NCI-H748 (cell line): ENCODE measurements at regions not wholly inside any gene's neighbourhood (a gene's known extent, or its start where the extent isn't known, plus 50 kb on each side); places are given as distances from the start of the nearest gene placed in this dataset.
A peak's percentile ranks its signal among the peaks of the same experiment; 100 is the strongest.
"Not testable (repeated sequence)": the region's sequence is repeated elsewhere in the genome, so short reads cannot be mapped to it uniquely, and the experiment has no call there.

Experiments
- DNase-seq: peaks from one replicate; lab custom pipeline; 2025; ENCODE audit not compliant: unreplicated experiment; lab: John Stamatoyannopoulos, UW

DNA sequence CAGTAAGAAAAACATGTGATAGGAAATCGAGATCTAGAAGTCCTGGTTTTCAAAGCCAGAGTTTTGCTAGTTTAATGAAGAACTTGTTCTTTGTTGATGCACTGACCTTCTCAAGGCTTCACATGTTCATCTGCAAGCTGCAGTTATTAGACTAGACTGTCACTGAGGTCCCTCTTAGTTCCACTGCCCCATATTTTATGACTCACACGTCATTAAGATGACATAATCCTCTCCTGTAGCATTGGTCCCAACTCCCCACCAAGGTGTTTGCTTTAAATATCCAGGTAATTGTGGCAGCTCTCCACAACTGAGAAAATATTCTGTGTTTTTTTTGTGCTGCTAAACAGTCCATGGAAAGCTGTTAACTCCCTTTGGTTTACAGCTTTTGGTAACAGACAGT is 149.7 kb downstream of the MREG start:
- peak; percentile 54 for DNase-seq

DNA sequence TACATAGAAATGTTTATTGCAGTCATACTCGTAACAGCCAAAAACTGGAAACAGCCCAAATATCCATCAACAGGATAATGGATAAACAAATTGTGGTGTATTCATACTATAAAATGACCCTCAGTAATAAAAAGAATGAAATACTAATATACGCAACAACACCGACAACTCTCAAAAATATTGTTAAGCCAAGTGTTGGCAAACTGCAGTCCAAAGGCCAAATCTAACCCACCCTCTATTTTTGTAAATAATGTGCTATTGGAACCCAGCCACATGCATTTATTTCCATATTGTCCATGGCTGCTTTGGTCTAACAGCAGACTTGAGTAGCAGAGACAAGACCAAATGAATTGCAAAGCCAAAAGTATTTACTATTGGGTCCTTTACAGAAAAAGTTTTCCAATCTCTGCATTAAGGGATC is 151.0 kb downstream of the MREG start:
- no peak for DNase-seq

DNA sequence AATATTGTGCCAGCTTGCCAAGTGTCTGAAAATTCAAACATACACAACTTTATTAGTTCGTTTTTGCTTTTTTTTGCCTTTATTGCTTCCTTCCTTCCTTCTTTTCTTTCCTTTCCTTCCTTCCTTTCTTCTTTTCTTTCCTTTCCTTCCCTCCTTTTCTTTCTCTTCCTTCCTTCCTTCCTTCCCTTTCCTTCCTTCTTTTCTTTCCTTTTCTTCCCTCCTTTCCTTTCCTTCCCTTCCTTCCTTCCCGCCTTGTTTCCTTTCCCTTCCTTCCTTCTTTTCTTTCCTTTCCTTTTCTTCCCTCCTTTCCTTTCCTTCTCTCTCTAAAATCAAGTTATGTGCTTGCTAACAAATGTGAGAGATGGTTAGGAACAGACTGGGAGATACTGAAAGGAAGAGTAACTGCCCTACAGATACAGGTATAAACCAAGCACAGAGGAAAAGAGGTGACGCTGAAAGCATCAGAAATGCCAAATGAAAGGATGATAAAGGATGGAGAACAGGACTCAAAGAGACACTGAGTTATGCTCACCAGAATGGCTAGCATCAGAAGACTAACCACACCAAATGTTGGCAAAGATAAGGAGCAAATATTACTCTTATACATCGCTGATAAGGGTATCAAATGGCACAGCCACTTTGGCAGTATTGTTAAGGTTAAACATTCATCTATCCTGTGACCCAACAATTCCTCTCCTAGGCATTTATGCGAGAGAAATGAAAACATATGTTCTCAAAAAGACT is 151.6 kb downstream of the MREG start:
- no peak for DNase-seq

DNA sequence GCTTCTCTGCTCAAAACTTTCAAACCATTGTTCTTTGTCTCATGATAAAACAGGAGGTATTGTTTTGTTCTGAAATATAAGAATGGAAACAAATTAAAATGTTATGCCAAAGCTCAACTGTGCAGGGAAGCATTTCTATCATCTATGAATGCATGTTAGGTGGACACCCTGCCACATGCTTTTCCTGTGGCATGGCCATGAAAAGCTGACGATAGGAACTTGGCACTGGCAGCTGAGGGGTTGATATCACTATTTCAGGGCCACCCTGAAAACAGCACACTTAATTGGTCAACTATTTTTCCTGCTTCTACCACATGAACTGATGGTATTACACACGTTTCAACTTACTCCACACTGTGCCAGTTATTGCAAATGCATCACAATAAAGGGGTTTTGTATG is 157.3 kb downstream of the MREG start:
- no peak for DNase-seq

DNA sequence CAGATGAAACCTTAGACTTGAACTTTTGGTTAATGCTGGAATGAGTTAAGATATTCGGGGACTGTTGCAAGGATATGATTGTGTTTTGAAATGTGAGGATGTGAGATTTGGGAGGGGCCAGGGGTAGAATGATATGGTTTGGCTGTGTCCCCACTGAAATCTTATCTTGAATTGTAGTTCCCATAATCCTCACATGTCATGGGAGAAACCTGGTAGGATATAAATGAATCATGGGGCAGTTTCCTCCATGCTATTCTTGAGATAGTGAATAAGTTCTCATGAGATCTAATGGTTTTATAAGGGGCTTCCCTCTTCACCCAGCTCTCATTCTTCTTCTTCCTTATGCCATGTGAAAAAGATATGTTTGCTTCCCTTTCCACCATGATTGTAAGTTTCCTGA is 158.0 kb downstream of the MREG start:
- DNase-seq, result not testable (repeated sequence)

DNA sequence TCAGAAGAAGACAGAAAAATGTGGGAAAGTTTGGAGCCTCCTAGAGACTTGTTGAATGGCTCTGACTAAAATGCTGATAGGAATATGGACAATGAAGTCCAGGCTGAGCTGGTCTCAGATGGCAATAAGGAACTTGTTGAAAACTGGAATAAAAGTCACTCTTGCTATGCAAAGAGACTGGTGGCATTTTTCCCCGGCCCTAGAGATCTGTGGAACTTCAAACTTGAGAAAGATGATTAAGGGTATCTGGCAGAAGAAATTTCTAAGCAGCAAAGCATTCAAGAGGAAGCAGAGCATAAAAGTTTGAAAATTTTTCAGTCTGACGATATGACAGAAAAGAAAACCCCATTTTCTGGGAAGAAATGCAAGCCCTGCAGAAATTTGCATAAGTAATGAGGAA is 159.3 kb downstream of the MREG start:
- no peak for DNase-seq

DNA sequence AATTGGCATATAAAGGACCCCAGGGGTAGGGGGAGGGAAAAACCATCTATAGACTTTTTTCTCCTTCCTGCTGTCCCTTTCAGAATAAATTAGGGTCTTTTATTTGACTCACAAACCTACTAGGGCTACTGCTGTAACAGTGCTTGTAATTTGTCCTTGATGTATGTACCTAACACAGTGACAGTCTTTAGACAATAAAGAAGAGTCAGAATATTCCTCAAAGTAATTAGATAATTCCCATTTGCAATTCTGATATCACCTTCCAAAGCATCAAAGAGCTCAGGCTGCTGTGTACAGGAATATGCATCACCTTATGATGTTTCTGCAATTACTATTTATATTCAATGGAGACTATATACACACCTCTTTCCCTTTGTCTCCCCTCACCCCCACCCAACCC is 161.7 kb downstream of the MREG start:
- peak; percentile 23 for DNase-seq

DNA sequence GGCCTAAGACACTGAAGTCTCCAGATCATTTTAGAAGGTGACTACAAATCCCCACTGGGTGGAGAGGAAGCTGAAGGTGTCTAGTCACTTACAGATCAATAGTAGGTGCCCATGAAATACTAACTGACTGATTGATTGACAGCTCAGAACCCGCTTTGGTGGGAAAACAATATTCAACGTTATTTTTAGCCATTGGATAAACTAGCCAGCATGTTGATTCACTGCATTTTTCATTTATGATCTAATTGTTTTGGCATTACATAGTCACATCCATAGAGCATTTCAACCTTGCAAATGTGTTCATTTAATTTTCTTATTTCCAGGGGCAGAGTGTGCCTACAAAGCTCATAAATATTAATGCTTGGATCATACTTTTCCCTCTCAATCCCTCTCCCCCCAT is 162.3 kb downstream of the MREG start:
- no peak for DNase-seq

DNA sequence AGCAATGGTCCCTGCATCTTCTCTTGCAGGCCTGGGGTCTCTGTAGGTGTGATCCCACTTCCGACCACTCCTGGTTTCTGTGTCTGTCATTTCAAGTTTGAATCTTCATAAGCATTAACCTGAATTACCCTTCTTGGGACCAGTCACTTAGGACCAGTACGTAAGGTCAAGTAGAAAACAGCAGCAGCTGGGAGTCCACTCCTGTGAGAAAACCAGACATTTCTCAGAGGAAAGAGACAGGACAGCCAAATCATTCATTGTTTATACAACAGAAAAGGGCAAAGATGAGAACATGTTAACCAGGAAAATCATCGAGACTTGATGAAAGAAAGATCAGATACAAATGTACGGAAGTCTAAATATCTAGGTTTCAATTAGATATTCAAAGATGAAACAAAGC is 163.0 kb downstream of the MREG start:
- no peak for DNase-seq

DNA sequence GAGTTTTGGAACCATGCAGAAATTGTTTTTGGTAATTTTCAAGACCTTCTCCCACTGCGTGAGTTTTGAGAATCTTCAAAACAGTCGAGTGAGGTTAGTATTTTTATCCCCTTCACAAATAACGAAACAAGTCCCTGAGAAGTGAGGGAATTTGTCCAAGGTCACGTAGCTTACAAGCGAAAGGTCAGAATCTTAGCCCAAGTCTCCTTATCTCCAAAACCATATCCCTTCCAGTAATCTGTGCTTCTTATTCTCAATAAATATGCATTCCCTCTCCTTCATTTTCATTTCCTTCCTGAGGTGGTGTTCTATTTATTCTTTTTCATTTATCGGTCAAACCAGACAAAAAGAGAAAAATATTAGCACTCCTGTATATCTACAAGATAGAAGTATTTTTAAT is 163.6 kb downstream of the MREG start:
- DNase-seq, result no peak

DNA sequence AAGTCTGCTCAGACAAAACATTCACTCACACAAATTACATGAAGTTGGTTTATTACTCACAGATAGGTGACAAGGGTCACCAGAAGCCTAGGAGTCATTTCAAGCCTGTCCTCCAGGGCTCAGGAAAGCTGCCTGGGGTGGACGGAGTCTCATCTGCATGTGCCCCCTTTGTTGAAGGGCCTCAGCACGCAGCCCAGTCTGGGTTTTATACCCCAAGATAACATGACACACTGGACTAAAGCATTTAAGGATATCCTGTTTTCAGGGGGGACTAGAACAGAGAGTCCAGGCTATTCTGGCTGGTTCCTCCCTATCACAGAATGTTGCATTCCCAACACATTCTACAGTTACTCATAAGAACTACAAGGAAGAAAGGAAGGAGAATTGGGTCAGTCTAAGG is 164.7 kb downstream of the MREG start:
- DNase-seq, result no peak

DNA sequence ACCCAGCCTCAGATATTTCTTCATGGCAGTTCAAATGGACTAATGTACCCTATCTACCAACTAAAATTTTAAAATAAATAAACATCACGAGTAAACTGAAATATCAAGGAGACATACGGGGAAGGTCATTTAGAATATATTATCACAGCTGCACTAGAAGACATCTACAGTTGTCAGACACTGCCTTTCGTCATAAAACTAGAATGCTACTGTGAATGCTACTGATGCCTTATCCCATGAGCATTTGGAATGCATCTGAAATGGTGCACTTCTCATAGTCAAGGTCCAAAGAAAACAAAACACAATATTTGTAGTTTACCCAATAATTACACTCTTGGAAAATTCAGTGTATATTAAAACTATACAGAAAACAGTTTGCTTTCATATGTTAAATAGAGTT is 165.2 kb downstream of the MREG start:
- no peak for DNase-seq

DNA sequence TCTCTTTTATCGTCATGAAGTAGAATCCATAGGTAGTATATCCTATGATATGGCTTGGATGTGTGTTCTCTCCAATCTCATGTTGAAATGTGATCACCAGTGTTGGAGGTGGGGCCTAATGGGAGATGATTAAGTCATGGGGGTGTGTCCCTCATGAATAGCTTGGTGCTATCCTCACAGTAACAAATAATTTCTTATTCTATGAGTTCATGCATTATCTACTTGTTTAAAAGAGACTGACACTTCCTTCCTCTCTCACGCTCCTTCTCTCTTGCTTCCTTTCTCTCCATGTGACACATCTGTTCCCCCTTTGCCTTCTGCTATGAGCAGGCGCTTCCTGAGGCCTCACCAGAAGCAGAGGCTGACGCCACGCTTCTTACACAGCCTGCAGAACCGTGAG is 165.6 kb downstream of the MREG start:
- no peak for DNase-seq

DNA sequence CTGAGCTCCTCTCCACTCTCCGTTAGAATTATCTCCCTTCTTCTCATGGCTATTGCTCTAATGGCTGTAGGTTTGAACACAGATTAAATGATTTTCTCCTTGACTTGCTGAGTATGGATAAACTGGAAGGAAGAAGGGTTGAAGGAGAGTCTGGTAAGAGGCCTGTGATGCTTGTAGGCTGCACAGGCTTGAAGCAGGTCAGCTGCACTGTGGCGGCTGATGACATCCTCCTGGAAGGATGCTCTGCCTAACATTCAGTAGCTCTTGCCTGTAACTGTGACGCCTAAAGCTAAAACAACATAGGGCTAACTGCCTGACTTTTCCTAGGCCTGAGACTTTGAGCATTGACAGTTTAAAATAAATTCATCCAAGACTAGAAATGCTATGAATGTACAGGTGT is 166.3 kb downstream of the MREG start:
- no peak for DNase-seq

DNA sequence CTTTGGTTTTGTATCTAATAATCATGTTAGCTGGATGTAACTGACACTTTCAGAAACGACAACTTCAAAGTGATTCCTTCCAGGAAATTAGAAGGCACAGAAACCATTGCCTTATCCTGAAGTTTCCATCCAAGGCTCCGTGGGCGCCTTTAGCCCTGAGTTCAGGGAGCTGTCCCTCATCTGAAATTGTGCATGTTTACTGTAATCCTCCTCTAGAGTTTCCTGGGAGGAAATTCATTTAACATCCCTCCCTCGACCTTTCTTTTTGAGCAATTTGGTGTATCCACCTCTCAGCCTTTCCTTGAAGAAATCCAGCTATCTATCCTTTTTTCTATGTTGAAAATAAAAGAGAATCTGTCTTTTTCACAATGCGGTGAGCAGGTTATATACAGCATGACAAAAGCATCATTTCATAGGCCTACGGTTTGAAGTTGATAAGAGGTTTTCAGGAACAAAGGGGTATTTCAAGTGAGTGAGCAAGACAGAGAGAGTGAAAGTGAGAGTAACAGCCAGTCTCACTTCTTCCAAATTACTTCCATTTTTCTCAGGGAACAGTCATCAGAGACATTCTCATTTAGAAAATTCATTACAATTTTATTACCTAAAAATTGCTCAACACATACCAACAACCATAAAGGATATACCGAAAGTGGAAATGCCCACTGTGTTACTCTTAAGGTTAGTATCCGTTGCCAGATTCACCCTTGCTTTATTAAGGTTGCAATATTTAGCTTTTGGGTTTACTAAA is 167.3 kb downstream of the MREG start:
- no peak for DNase-seq

DNA sequence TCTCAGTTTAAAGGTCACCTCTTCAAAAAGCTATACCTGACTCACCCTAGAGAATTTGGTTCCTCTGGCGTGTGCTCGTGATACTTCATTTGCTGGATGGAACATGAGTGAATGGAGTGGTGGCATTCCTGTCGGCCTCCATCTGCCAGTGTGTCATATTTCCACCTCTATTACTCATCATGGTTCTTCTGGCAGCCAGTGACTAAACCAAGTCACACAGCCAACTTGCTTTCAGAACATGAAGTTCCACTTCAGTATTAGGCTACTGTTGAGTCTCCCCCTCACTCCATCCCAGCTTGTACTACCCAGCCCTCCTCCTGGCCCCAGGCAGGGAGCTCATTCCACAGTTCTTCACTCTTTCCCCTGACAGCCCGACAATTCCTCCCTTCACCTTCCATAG is 169.8 kb downstream of the MREG start:
- no peak for DNase-seq

DNA sequence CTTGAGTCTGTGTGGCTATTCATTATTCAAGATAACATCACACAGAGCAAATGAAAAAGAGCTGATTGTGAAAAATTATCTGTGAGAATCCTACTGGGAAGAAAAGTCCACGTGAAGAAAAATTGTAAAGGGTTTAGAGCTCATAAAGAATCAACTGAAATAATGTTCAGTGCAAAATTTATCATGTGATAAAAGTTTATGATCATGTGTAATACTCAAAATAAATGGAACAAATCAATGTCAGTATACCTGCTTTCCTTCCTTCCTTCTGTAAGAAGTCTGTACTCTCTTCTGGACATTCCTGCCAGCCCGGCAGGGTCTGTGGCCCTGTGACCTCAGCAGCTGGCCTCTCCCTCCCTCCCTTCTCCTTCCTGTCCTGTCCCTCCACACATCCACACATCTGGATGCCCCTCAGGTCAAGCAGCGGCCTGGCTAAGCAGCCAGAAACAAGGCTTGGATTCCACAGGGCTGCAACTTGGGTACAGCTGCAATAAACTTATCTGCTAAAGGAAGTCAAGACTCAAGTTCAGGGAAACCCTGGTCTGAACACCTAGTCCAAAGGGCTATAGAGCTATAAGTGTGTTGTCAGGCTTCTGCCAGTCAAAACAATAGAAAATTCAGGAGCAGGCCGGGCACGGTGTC is 172.1 kb downstream of the MREG start:
- DNase-seq, result no peak

DNA sequence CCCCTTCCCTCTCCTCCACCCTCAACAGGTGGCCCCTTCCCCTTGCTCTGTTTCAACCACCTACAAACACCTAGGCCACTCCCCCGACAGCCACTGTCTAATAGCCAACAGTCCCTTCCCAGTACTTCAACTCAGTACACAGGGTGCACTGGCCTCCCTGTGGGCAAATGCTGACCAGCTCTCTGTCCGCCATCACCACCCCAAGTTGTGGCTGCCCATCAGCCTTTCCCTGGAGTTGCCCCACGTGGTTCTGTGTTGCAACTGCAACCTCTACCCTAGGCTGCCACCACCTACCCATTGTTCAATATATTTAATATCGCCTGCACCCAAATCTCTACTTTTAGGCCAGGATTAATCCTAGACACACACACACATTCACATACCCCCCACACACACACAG is 173.5 kb downstream of the MREG start:
- no peak for DNase-seq

DNA sequence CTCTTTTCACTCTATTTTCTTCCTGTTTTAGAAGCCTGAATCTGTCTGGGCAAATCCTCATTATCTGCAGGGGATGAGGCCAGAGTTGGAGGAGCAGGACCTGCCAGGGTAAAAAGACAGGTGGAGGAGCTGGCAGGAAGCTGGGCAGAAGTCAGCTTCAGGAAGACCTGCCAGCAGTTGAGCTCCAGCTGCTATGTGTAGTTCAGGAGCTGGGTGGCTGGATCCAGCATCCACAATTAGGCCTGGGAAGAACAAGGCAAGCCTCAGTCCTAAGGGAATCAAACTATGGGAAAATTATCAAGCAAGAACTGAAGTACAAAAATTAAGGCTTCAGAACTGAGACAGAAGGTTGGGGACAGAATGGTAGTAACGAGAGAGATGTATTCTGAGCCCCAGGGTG is 174.0 kb downstream of the MREG start:
- DNase-seq, result no peak

DNA sequence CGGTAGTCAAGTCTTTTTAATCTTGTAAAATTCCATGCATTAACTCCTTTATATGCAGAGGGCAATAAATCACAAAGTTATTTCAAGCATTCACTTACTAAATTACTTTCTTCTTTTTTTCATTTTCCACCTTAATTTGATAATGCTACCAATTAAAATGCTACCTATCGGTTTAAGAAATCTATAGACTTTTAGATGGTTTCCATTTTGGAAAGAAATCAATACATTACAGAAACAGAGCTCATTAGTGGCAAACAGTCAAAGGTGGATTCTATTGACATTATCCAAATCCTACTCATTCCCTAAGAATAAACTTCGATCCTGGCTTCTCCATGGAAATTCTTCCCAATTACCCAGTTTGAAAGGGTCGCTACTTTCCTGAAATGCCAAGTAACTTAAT is 176.5 kb downstream of the MREG start:
- no peak for DNase-seq

DNA sequence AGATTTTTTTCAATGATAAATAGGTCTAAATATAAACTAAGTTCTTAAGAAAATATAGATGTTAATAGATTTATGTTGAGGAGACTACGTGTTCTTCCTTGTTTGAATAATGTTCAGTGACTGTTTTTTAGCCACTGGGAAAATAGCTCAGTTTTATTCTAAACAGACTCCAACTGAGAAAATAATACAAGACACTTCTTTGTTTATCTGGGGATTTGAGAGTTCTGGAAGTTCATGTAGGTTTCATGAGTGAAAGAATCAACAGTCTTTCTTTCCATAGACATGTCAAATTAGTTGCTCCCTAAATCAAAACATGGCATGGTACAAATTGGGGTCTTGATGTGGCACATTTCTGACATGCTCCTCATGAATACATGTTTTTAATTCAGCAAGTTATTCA is 177.7 kb downstream of the MREG start:
- no peak for DNase-seq

DNA sequence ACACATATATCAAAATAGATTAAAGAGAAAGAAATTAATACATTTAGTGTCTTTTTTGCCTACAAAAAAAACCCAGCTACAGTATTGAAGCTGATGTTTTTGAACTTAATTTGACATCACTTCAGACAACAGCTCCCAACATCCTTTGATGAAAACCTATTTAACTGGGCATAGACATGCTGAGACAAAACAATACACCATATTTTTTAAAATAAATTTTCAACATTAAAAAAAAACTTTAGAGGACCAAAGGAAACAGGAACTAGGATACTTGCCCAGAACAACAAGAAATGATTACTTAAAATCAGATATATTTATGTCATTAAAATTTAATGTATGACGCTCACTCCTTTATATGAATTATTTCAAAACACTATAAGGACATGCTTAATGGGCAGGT is 178.1 kb downstream of the MREG start:
- no peak for DNase-seq
